Natural killer cell treated with Interleukin-12 subunit alpha and Interleukin-12 subunit beta and Interleukin-15 and Interleukin-18, amount 100 ng/mL, for 72 hours (primary cell): ENCODE measurements at regions not wholly inside any gene's neighbourhood (a gene's known extent, or its start where the extent isn't known, plus 50 kb on each side); places are given as distances from the start of the nearest gene placed in this dataset.

ENCODE experiments used
- ATAC-seq, 2 donors: fragments of 150-1000 bp; cut with Tn5 transposase in 1 of 2; sonication (Bioruptor Pico), chemical (Tn5 transposase) in 1 of 2; 2 replicates each; pipeline ENCODE4 v1.10.0; 2021
- DNase-seq: peaks from one replicate; pipeline ENCODE4 v3.0.0; 2022; ENCODE audit warnings: low spot score
- H3K27ac Mint-ChIP-seq, 2 donors: 1 replicate in 1 of 2; 2 replicates in 1 of 2; pipeline ENCODE4 v1.8.0; 2022; ENCODE audit warnings: mixed read lengths in 2 of 2, mild to moderate bottlenecking in 1 of 2, moderate library complexity in 1 of 2
- H3K27me3 Mint-ChIP-seq, 2 donors: 1 replicate in 1 of 2; 2 replicates in 1 of 2; pipeline ENCODE4 v1.8.0; 2022; ENCODE audit warnings: mixed read lengths in 2 of 2
- H3K36me3 Mint-ChIP-seq: one replicate; pipeline ENCODE4 v1.8.0; 2022; ENCODE audit warnings: mixed read lengths
- H3K4me1 Mint-ChIP-seq, 2 donors: 1 replicate in 1 of 2; 2 replicates in 1 of 2; pipeline ENCODE4 v1.8.0; 2022; ENCODE audit warnings: low read depth in 2 of 2, mixed read lengths in 2 of 2, mild to moderate bottlenecking in 1 of 2
- H3K4me3 Mint-ChIP-seq: one replicate; pipeline ENCODE4 v1.8.0; 2022; ENCODE audit warnings: mixed read lengths
- H3K9me3 Mint-ChIP-seq: 2 replicates; pipeline ENCODE4 v1.8.0; 2022; ENCODE audit warnings: mixed read lengths

DNA sequence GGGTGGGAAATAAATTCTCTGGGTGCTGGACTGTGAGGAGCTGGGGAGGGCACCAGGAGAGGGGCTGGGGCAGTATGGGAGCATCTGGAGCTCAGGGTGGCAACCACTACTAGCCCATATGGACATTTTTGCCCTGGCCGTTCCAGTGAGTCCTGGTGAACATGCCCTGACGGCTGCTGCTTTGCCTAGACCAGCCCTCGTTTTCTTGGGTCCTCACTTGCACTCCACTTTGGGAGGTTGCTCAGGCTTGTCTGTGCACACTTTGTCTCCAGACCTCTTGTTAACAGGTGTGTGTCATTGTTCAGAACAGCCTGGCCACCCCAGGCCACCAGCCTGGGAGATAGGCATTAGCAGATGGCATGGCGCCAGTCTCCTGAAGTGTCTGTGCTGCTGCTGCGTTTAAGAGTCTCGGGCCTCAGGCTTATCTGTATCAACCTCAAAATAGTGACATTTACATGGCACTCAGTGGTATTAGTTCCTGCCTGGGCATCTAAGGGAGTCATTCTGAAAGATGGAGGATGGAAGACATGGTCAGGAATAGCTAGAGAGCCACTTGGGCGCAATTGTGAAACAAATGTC lies 190.5 kb downstream of the PTPRU start:
- Mint-ChIP-seq H3K4me3 (no peak overlapping the region), H3K9me3 (peaks cover 4% of the 10 kb centered on the region), H3K27ac (no peak overlapping the region), H3K4me1 (no peaks in the 10 kb centered on the region), H3K27me3 (peaks cover 32 to 43% of the 10 kb centered on the region in 2 donors), H3K36me3 (no peaks in the 10 kb centered on the region)
- DNase-seq (no peak), ATAC-seq (no peak)

- Mint-ChIP-seq H3K4me3 (no peak overlapping the region), H3K27ac (no peak overlapping the region), H3K27me3 (peaks cover 32 to 46% of the 10 kb centered on the region in 2 donors), H3K9me3 (no peaks in the 10 kb centered on the region), H3K4me1 (no peaks in the 10 kb centered on the region), H3K36me3 (no peaks in the 10 kb centered on the region)
- DNase-seq: no peak
- no peak for ATAC-seq
Observed at GRCh38 chr1:29425631-29426030, 189.3 kb downstream of the PTPRU start.

GRCh38 chr1:29424266-29424665 lies 187.9 kb downstream of the PTPRU start:
- peaks cover 37 to 59% of the 10 kb centered on the region in 2 donors for H3K27me3 Mint-ChIP-seq

GRCh38 chr1:29420202-29420601 lies 183.9 kb downstream of the PTPRU start:
- no peaks in the 10 kb centered on the region for H3K36me3 Mint-ChIP-seq
- ATAC-seq (no peak), DNase-seq (no peak)
- no peak overlapping the region for H3K4me3 Mint-ChIP-seq
- H3K27me3 Mint-ChIP-seq: peaks cover 40 to 63% of the 10 kb centered on the region in 2 donors
- H3K9me3 Mint-ChIP-seq: no peaks in the 10 kb centered on the region
- no peaks in the 10 kb centered on the region for H3K4me1 Mint-ChIP-seq
- H3K27ac Mint-ChIP-seq: no peak overlapping the region

More at GRCh38 chr1:29424266-29424665, 187.9 kb downstream of the PTPRU start:
- Mint-ChIP-seq H3K4me3 (no peak overlapping the region), H3K4me1 (no peaks in the 10 kb centered on the region), H3K36me3 (no peaks in the 10 kb centered on the region), H3K9me3 (no peaks in the 10 kb centered on the region), H3K27ac (no peak overlapping the region)
- DNase-seq: no peak
- ATAC-seq: no peak

- ATAC-seq (peak in 1 of 2 donors; percentile 15), DNase-seq (no peak)
- Mint-ChIP-seq H3K36me3 (no peaks in the 10 kb centered on the region), H3K4me3 (no peak overlapping the region), H3K27me3 (peaks cover 28 to 46% of the 10 kb centered on the region in 2 donors), H3K27ac (no peak overlapping the region), H3K4me1 (no peaks in the 10 kb centered on the region), H3K9me3 (no peaks in the 10 kb centered on the region)
Observed at GRCh38 chr1:29417971-29418370, 181.6 kb downstream of the PTPRU start.

GRCh38 chr1:29417147-29417858 lies 181.0 kb downstream of the PTPRU start:
- Mint-ChIP-seq H3K27ac (no peak overlapping the region), H3K36me3 (no peaks in the 10 kb centered on the region), H3K27me3 (peaks cover 24 to 39% of the 10 kb centered on the region in 2 donors), H3K9me3 (no peaks in the 10 kb centered on the region), H3K4me1 (no peaks in the 10 kb centered on the region), H3K4me3 (no peak overlapping the region)
- ATAC-seq: no peak
- no peak for DNase-seq

DNA sequence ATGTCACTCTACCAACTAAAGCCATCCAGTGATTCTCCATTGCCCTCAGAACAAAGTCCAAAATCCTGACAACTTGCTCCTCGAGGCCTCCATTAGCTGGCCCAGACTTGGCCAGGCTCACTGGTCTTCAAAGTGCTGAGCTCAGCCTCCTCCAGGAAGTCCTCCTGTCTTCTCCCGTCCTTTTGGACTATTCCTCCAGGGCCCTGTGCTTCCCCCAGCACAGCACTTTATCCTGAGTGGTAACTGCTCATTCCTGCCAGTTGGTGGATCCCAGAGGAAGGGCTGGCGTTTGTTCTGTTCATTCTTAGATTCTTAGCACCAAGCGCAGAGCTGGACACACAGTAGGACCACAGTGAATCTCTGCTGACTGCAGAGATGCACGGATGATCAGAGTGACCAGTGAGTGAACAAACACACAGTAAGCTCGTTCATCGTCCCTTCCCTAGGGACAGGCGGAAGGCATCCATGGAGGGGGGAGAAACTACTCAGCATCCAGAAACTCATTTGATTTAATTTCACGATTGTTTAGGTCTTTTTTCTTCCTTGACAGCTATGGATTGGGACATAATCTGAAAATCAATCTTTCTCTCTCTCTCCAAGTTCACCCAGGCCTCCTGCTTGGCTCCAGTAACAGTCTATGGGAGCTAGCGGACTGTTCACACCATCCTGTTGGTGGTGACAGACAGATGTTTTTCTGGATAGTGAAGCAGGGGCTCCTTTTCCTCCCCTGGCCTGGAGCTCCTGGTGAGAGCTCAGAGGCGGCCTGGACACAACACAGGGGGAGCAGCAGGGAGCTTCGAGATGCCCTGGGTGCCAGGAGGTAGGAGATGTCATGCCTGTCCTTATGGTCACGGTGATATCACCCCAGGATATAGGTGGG lies 180.2 kb downstream of the PTPRU start:
- ATAC-seq (no peak), DNase-seq (no peak)
- Mint-ChIP-seq H3K4me1 (no peaks in the 10 kb centered on the region), H3K36me3 (no peaks in the 10 kb centered on the region), H3K4me3 (no peak overlapping the region), H3K9me3 (no peaks in the 10 kb centered on the region), H3K27ac (no peak overlapping the region), H3K27me3 (peaks cover 19 to 31% of the 10 kb centered on the region in 2 donors)

DNA sequence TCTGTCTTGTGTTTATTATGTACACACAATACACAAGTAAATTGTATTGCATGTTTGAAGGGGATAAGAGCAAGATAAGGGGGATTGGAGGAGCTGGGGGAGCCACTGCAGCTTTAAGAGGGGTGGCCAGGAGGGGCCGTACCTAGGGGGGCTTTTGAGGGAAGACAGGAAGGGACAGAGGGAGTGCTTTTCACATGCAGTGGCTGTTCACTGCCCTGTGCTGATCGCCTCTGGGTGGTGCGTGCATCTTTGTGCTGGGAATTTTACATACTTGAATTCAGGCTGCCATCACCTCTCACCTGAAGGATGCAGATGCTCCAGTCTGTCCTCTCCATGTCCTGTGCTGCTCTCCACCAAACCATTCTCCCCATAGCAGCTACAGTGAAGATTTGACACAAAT lies 179.5 kb downstream of the PTPRU start:
- no peak overlapping the region for H3K4me3 Mint-ChIP-seq
- peaks cover 17 to 27% of the 10 kb centered on the region in 2 donors for H3K27me3 Mint-ChIP-seq
- H3K27ac Mint-ChIP-seq: no peak overlapping the region
- H3K36me3 Mint-ChIP-seq: no peaks in the 10 kb centered on the region
- no peaks in the 10 kb centered on the region for H3K9me3 Mint-ChIP-seq
- DNase-seq: no peak
- ATAC-seq: no peak
- H3K4me1 Mint-ChIP-seq: no peaks in the 10 kb centered on the region

DNA sequence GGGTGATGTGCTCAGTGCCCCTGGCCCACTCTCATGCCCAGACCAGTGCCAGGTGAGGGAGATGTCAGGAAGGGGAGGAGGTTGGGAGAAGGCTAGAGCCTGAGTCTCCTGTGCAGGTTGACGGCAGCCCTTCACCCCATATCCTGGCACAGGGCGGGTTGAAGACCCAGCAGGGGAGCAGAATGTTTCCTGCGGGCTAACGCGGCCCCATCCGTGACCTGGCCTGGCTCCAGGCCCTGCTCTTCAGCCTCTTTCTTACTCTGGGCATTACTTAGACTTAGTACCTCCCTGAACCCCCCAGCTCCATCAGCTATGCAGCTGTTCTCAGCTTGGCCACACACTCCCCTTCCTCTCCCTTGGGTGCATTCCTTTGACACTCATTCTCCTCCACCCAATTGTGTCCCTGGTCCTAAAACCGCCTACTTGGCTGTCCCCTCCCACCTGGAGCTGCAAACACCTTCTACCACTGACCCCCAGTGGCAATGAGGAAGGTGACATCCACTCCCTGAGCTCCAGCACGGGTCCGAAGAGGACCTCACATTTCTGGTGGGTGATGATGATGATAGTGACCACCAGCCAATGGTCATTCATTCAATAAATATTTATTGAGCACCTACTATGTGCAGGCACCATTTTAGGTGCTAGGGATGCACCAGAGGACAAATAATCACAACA lies 179.0 kb downstream of the PTPRU start:
- Mint-ChIP-seq H3K27ac (no peak overlapping the region), H3K4me1 (no peaks in the 10 kb centered on the region), H3K9me3 (no peaks in the 10 kb centered on the region), H3K4me3 (no peak overlapping the region), H3K27me3 (peaks cover 15 to 22% of the 10 kb centered on the region in 2 donors), H3K36me3 (no peaks in the 10 kb centered on the region)
- ATAC-seq (no peak), DNase-seq (no peak)

DNA sequence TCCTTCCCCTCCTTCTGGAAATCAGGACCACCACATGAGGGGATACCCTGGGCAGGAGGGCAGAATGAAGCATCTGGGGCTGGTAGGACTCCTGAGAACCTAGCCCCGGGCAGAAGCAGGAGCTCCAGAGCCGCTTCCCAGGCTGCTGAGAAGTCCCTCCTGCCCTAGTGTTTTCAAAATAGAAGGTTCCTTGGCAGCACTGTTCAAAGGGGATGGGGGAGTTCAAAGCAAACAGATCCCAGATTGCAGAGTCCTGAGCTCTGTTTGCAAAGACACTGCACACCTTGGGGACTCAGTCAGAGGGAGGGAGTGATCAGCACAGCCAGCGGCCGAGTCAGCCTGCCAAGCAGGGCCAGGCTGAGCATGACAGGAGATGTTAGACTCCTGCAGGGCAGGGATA lies 177.8 kb downstream of the PTPRU start:
- Mint-ChIP-seq H3K4me1 (no peaks in the 10 kb centered on the region), H3K27me3 (peaks cover 10 to 15% of the 10 kb centered on the region in 2 donors), H3K36me3 (no peaks in the 10 kb centered on the region), H3K27ac (no peak overlapping the region), H3K4me3 (no peak overlapping the region), H3K9me3 (no peaks in the 10 kb centered on the region)
- no peak for DNase-seq
- no peak for ATAC-seq

- no peak overlapping the region for H3K27ac Mint-ChIP-seq
Observed at GRCh38 chr1:29413661-29414060, 177.3 kb downstream of the PTPRU start.

DNA sequence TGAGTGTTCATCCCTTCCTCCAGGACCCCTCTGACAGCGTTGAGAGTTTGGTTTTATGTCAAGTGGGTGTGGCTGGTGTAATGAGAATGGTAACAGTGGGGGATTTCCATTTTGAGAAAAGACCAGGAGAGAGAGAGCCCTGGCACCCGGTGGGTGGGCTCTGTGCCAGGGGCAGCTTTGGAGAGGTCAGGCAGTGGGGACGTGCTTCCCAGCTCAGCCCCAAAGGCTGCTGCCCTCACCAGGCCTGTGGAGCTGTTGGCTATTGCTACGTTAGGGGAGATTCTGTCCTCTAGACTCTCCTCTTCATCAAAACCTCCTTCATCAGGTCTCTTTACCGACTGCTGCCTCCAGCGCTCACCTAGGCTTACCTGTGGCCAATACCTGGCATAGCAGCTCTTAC lies 176.3 kb downstream of the PTPRU start:
- Mint-ChIP-seq H3K27ac (no peak overlapping the region), H3K4me1 (no peaks in the 10 kb centered on the region), H3K36me3 (no peaks in the 10 kb centered on the region), H3K9me3 (no peaks in the 10 kb centered on the region), H3K27me3 (peaks cover 7 to 17% of the 10 kb centered on the region in 2 donors), H3K4me3 (no peak overlapping the region)
- ATAC-seq (no peak), DNase-seq (no peak)

More at GRCh38 chr1:29413661-29414060, 177.3 kb downstream of the PTPRU start:
- no peaks in the 10 kb centered on the region for H3K36me3 Mint-ChIP-seq
- DNase-seq (no peak), ATAC-seq (no peak)
- peaks cover 7 to 17% of the 10 kb centered on the region in 2 donors for H3K27me3 Mint-ChIP-seq
- no peaks in the 10 kb centered on the region for H3K4me1 Mint-ChIP-seq
- no peak overlapping the region for H3K4me3 Mint-ChIP-seq
- H3K9me3 Mint-ChIP-seq: no peaks in the 10 kb centered on the region

GRCh38 chr1:29410476-29410875 lies 174.2 kb downstream of the PTPRU start:
- peaks cover 0 to 9% of the 10 kb centered on the region in 2 donors for H3K27me3 Mint-ChIP-seq
- DNase-seq (no peak), ATAC-seq (no peak)
- H3K36me3 Mint-ChIP-seq: no peaks in the 10 kb centered on the region
- H3K27ac Mint-ChIP-seq: no peak overlapping the region
- no peak overlapping the region for H3K4me3 Mint-ChIP-seq
- H3K9me3 Mint-ChIP-seq: no peaks in the 10 kb centered on the region
- H3K4me1 Mint-ChIP-seq: no peaks in the 10 kb centered on the region
